Activated T-cell treated with anti-CD3 and anti-CD28 coated beads for 4 hours (primary cell): ENCODE measurements at regions not wholly inside any gene's neighbourhood (a gene's known extent, or its start where the extent isn't known, plus 50 kb on each side); places are given as distances from the start of the nearest gene placed in this dataset.

Experiments
- DNase-seq: peaks from one replicate; pipeline ENCODE4 v3.0.0-alpha.2; 2020

DNA sequence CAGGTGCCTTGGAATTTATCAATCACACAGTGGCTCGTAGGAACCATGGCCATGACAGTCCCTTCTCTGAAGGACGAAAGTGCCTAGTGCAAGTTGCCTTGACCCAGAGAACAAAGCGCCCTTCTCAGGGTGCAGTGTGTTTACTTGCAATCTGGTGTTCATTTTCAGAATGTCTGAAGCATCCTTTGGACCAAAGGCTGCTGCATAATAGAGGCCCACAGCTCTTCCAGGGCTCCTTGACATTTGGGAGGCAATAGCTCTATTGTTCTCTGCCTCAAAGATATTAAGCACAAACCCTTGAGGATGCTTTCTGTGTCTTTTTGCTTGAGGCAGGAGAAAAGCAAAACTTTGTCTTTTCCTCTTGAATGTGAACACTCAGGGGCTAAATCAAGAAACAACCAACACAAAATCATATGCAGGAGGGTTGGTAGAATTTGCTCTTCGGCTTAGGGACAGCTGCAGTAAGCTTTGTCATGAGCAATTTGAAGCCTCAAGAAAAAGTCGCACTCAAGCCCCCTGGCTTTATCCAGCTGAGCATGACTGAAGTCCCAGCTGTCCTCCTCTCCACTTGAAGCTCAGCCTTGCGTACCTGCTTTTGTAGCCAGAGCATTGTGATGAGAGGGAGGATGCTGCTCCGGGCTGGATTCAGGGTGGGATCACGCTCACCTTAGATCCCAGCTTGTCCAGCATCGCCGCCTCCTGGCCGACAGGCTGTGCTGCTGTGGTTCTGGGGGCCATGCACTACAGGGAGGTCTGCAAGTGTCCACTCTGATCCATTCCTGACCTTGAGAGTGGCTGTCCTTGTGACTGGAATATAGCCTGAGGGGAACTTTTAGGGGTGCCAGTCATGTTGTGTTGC lies 495.4 kb downstream of the CDH26 start:
- no peak for DNase-seq

DNA sequence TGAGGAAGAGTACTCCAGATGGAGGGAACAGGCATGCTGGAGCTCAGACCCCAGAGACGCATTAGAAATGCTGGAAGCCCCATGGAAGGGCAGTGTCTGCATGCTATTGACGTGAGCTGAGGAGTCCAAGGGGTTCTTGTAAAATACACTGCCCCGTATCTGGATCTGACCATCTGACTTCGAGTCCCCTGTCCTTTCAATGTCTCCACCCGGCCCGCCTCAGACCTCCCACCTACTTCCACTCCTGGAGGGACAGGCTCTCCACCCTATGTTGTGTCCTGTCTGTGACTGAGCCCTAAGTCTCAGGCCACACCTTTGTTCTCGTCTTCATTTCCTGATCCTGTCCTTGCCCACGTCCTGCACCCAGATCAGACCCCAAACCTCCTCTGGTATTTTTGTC lies 496.3 kb downstream of the CDH26 start:
- DNase-seq = no peak

DNA sequence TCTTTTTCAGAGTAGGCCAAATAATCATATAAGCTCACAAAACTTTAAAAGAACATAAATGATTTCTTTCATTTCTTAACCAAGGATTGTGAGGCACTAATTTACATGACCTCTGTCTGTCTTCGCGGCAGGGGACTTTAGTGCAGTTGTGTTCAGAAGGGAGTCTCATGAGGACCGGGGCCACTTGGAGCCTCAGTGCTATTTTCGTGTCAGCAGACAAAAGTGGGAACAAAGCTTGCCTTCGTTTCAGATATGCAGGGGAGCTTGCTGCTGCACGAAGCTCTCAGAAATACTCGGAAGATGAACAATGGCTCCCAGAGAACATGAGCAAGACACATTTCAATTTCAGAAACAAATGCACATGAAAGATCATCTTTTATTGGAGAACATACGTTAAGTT lies 497.0 kb downstream of the CDH26 start:
- no peak for DNase-seq

DNA sequence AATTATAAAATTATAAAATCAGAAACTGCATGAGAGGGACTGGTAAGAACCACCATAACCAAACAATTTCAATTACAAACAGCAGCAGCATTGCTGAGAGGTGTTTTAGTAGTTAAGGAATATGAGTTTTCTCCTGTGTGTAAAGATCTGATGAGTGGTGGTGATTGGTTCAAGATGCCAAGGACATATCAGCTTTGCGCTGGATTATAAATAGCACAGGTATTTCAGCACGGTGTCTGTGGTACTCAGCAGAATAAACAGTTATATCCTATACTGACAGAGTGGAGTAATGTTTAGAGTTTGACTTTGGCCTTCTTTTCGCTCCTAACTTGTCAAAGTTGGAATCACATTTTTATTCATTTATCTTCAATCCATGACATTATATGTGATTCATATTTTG lies 501.0 kb downstream of the CDH26 start:
- DNase-seq = no peak

DNA sequence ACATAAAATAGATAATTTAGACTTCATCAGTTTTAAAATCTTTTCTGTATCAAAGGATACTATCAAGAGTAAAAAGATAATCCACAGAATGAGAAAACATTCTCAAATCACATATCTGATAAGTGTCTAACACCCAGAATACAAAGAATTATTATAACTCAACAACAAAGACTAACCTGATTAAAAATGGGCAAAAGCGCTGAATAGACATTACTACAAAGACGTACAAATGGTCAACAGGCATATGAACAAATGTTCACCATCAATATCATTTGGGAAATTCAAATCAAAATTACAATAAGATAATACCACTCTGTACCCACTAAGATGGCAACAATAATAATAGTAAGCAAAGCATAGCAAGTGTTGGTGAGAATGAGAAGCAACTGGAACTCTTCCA lies 503.8 kb downstream of the CDH26 start:
- no peak for DNase-seq

DNA sequence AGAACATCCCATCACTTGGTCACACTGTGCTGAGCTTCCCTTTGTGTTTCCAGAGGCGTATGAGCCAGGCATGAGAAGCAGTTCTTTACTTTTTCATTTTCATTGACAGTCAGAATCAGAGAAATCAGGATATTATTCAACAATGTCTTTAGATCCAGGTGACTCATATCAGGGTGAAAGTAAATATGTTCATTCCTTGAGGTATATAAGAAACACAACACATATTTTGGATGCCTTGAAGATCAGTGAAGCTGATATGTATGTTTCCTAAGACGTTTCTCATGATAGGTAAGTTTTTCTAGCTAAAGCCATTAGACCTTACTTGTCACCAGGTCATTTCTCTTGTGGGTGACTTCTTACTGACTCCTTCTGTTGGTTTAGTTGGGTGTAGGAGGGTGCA lies 505.6 kb downstream of the CDH26 start:
- DNase-seq = no peak

DNA sequence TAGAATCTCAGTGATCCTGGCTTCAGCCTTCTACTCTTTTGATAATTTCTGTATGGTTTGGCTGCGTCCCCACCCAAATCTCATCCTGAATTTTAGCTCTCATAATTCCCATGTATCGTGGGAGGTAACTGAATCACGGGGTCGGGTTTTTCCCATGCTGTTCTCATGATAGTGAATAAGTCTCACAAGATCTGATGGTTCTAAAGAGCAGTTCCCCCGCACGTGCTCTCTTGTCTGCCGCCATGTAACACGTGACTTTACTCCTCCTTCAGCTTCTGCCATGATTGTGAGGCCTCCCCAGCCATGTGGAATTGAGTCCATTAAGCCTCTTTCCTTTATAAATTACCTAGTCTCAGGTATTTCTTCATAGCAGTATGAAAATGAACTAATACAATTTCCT lies 507.2 kb downstream of the CDH26 start:
- no peak for DNase-seq

DNA sequence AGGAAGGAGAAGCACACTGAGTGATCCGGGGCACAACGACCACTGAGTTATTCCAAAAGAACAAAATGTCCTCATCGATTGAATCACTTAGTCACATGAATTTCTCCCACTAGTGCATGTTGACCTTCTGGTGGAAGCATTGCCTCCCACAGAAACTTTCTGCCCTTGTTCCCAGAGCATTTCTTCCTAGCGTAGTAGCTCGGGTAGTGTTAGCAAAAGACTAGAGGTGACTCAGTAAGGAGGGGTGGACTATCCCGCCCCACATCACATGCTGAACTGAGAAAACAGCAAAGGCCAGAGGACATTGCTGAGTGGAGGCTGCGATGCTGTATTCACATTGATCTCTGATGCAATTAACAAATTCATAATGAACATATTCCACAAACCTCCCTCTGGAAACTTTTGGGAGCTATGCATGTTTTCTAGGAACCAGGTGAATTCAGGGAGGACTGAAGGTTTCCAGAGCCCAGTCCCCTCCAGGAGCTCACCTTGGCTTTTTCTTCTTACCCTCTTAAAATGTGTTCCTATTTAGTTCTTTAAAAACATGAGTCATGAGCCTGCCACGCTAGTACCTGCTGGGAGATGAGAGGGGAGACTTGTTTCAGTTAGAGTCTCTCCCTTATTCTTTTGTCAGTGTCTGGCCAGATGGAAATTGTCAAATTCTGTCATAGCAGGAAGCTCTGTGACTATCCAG lies 507.9 kb downstream of the CDH26 start:
- no peak for DNase-seq

DNA sequence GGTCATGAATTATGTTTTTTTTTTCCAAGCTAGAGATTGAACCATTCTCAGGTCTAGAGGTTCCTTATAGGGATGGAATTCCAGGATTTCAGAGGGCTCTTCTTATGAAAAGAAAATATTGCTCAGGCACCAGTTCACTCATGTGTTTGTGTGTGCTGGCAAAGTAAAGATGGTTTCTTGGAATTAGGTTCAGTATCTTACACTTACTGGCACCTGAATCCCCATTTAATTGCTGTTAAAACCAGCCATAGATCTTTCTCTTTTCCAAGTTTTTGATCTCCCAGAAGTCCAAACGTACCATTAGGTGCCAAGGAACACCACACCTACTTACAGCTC lies 508.4 kb downstream of the CDH26 start:
- no peak for DNase-seq

DNA sequence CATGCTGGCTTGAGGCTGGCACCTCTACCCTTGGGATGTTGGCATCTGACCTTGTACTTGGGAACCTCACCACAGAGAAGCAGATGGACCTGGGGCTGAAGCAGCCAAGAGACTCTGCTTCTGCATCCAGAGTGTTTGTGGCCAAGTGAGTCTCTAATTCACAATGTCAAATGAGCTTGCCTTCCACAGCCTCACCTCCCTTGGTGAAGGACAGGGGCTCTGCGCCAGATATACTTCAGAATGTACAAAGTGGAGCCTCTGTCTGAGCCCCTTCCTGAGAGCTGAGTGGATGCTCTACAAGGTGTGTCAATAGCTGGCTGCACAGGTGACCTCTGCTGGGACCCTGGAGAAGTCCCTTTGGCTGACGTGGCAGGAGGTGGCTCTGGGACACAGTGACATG lies 508.9 kb downstream of the CDH26 start:
- DNase-seq = no peak

DNA sequence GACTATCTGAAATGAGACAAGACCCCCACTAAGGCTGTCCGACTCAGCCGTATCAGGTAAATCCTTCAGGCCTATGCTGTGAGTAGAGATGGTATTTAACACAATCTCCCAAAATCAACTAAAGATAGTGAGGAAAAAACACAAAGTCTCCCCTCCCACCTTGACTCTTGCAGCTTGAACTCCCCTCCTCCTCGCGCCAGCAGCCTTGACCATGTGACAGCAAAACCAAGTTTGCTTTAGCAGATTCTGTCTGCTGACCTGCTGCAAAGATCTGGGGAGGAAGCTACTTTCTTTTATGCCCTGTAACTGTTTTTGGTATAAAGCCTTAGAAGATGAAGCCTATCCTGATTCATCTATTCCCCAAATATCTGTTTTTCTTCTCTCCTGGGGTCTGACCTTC lies 509.5 kb downstream of the CDH26 start:
- DNase-seq = no peak

DNA sequence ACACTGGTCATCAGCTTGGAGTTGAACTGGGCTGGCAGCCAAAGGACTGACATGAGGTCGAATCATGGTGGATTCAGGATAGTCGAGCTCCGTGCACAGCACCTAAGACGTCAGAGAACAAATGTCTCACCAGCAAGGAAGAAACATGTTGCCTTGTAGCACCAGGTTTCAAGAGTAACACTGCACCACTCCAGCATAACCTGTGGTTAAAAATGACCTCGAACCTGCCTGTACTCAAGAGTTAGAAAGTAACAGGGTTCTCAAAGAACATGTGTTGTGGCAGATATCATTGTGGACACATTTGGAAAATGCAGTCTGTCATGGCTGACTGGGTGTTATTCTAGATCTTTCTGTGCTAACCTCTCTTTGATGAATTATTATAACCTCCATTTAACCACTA lies 511.6 kb downstream of the CDH26 start:
- no peak for DNase-seq

DNA sequence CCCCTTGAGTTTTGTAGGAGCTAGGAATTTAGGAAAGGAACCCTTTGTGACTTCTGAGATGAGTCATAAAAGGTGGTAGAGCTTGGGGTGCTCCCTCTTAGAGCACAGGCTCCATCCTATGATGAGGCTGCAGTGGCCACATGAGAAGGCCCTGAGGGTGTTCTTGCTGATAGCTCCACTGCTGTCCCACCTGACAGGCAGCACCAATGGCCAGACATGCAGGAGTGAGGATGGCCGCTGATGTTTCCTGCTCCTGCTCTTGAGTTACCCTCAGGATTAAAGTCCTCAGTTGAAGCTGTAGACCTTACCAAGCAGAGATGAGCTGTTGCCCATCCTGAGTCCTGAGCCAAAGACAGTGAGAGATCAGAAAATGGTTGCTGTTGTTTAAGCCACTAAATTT lies 512.1 kb downstream of the CDH26 start:
- no peak for DNase-seq

DNA sequence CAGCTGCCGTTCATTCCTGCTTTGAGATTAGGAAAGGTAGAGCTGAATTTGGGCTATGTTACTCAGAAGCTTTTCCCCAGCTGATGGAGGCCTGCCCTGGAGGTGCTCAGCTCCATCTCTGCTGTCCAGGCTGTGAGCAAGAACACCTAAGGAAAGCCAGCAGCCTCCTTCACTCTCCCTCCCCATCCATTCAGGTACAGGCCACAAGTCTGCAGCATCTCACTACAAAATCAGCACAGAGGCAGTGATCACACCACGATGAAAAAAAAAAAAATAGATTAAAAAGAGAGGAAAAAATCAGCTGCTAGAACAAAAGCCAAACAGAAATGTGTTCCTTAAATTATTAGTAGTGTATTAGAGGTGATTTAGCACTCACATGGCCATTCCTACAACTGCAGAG lies 515.0 kb downstream of the CDH26 start:
- DNase-seq = no peak

DNA sequence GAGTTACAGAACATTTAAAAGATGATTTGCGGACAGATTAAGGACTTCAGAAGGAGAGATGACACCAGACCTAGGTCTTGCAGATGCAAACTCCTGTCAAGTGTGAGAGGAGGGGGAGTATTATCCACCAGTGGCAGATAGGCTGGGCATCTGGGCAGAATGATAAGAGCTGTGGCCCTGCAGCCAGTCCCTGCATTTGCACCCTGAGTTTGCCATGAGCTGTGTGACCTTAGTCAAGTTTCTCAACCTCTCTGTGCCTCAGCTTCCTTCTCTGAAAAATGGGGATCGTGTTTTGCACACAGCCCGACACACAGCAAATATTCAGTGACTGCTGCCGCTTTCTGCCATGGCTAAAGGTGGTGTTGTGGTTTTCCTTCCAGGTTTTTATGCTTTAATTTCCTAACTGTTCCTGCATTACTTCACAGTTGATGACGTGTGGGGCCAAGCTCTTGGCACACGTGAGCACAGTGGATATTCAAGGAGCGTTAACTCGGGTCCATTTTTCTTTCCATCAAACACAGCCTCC lies 516.2 kb downstream of the CDH26 start:
- no peak for DNase-seq

DNA sequence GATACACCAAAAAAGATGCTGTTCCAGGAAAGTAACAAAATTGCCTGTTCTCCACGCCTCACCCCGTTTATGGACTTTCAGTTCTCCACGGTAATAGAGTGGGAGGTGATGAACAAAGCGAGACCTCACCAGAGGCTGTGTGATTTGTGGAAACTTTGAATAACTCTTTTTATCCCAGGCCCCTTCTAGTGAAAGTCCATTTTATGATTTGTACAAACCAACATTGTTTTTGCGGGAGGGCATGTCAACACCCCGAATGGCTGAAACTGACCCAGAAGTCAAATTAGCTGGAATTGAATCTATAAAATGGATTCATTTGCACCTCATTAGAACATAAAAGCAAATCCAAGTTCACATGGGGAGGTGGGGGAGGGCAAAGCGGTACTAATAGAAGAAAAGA lies 517.8 kb downstream of the CDH26 start:
- DNase-seq = no peak

DNA sequence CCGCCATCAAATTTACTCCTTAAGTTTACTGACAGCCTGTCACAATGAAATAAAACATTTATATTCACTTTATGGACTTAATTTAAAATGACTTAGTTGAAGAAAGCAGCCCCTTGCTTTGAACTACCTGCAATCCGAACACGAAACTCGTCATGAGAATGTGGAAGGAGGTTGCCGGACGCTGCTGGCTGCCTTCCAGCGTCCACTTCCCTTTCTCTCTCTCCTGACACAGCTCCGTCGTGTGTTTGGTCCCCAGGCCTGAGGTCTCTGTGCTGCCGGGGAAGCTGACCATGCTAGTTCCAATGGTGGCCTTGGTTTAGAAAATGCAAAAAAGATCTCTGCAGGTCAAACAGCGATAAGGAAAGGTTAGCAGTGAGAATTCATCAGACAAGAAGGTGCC lies 519.7 kb downstream of the CDH26 start:
- DNase-seq = no peak

DNA sequence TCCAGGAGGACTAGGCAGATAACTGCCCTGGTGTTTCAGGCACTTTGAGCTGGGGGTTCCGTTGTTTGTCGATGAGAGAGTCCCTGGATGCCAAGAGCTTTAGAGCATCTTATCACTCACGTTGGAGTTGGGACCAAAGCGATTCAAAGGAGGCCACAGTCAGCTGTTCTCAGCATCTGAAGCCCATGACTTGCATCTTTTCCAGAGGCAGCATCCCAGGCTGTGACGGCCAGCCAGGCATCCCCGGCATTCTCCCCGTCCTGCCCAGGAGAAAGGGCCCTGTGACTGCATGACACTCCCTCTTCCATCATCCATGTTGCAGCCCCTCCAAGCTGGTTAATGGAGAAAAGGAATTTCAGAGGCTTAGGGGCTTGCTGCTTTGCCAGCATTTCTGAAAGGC lies 520.3 kb downstream of the CDH26 start:
- no peak for DNase-seq

DNA sequence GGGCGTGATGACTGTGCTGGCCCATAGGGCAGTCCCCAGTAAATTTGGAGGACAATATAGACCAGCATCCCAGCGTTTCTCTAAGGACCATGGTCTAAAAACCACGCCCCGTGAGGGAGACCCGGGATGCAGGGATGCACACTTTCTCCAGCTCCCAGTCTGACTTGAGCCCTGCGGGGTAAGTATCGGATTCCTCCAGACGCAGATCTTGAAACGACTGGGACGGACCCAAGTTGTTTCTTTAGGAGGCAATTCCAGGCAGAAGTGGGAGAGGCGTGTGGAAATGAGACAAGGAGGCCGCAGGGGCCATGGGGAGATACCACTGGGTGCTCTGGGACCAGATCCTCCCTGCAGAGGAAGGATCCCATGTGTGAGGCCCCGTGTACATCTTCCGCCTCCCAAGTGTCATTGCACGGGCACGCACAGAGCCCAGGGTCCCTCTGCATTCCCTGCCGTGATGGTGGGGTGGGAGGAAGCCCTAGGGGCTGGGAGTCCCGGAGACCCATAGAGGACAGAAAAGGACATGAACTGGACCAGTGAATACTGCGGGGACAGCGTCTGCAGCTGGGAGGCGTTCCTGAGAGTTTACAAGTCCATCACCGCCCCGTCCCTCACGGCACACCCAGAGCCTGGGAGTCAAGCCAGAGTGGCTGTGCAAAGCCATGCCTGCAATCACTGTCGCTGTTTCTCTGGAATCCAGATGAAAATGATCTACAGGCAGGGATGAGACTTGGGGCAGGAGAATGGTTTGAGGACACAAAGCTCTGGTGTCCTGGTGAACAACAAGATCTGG lies 522.9 kb downstream of the CDH26 start:
- no peak for DNase-seq

DNA sequence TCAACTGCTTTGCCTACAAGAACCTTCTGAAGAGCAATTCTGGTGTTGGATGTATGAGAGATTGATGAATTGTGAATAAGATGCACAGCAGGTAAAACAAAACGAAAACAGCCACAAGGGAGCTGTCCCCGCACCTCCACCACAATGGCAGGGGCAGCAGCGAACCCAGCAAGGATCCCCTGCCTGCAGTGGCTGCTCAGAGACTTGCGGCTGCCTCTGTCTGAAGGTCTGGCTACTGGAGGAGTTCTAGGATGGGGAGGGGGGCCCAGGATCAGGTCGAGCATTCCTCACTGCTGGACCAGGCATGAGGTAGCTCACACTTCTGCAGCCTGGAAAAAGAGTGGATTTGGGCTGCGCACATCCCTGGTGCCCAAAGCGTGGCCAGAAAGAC lies 523.5 kb downstream of the CDH26 start:
- no peak for DNase-seq

DNA sequence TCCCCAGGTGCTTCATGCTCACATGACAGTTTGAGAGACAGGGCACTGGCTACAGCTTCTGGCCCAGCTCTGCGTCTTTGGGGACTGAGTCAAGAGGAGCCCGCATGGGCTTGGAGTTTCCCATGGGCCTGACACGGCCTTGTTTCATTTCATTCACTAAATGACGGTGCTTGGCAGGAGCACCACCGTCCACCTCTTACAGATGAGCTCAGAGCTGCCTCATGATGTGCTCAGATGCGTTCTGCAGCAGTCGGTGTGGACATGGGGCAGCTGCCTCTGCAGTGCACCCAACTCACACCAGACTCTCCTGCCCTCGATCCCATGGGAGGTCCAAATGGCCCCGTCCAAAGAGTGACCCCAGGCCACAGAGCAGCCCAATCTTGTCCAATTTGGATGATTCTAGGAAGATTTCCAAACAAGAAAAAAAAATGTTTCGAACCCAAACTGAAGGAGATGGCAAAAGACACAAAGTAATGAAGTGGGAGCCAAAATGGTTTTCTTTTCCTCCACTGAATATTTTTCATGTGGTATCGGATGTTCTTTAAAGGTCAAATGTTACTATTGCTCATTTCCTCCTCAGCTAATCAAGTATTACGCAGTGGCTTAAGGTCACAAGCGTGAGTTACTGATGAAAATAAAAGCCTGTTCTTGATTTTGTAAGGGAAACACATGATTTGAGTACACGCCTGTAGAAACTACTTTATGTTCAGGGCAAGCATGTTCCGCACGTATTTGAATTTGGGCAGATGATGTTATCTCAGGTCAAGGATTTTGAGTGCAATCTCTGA lies 524.2 kb downstream of the CDH26 start:
- no peak for DNase-seq

DNA sequence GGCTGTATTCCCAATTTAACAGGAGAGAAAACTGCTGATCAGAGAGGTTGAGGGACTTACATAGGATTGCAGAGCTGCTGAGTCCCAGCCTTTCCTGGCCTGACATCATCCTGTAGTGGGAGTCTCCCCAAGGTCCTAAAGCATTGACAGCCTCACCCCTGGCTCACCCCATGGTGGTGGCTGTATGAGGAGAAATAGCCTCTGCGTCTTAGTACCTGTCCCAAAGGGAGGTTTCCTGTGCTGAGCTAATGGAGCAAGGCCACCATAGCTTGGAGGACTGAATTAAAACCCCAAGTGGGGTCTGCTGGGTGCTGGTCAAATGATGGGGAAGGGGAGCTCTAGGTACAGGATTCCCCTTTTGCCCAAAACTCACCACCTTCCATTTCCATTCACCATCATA lies 525.1 kb downstream of the CDH26 start:
- no peak for DNase-seq

DNA sequence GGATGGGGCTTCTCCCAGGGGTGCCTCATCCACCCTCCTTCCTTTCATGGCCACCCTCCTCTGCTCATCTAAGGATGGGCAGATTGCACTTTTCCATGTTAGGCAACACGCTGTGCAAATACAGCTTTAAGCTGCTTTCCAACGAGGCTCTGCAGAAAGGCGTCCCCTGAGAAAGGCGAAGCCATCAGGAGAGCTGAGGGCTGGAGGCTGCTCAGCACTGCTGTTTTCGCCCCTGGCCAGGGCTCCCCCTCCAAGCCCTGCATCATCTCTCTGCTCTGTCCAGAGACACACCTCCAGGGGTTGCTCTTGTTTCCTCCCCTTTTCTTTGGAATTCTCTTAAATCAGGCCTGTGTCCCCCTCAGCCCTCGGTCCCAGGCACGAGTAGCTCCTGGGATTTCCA lies 526.1 kb downstream of the CDH26 start:
- DNase-seq = no peak
